ENCODE measurements at regions not wholly inside any gene's neighbourhood (a gene's known extent, or its start where the extent isn't known, plus 50 kb on each side); places are given as distances from the start of the nearest gene placed in this dataset.

DNA sequence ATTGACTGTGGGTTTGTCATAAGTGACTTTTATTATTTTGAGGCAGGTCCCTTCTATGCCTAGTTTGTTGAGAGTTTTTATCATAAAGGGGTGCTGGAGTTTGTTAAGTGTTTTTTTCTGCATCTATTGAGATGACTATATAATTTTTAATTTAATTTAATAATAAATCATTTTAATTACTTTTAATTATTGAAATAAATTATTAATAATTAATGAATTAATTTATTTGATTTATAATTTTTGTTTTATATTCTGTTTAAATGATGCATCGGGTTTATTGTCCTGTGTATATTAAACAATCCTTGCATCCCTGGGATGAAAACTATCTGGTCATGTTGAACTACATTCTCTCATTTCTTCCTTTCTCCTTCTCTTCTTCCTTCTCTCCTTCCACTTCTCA, 1352.2 kb upstream of the PRR20A start:
- TF ChIP-seq, protein P1, sequence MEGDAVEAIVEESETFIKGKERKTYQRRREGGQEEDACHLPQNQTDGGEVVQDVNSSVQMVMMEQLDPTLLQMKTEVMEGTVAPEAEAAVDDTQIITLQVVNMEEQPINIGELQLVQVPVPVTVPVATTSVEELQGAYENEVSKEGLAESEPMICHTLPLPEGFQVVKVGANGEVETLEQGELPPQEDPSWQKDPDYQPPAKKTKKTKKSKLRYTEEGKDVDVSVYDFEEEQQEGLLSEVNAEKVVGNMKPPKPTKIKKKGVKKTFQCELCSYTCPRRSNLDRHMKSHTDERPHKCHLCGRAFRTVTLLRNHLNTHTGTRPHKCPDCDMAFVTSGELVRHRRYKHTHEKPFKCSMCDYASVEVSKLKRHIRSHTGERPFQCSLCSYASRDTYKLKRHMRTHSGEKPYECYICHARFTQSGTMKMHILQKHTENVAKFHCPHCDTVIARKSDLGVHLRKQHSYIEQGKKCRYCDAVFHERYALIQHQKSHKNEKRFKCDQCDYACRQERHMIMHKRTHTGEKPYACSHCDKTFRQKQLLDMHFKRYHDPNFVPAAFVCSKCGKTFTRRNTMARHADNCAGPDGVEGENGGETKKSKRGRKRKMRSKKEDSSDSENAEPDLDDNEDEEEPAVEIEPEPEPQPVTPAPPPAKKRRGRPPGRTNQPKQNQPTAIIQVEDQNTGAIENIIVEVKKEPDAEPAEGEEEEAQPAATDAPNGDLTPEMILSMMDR (IDR thresholded peaks at IDR 0.05), result no peak
- no peak for TF ChIP-seq POLR2A (IDR thresholded peaks at IDR 0.05; ENCODE audit: low read depth)
- no peak for TF ChIP-seq POLR2AphosphoS5 (IDR thresholded peaks at IDR 0.05)

All from esophagus muscularis mucosa (tissue), 3 donors.